RKO (cell line): ENCODE measurements at regions not wholly inside any gene's neighbourhood (a gene's known extent, or its start where the extent isn't known, plus 50 kb on each side); places are given as distances from the start of the nearest gene placed in this dataset.
"Not testable (repeated sequence)": the region's sequence is repeated elsewhere in the genome, so short reads cannot be mapped to it uniquely, and the experiment has no call there.

Experiments
- DNase-seq: peaks from one replicate; pipeline ENCODE4 v3.0.0-alpha.2; 2016; ENCODE audit warnings: low spot score

DNA sequence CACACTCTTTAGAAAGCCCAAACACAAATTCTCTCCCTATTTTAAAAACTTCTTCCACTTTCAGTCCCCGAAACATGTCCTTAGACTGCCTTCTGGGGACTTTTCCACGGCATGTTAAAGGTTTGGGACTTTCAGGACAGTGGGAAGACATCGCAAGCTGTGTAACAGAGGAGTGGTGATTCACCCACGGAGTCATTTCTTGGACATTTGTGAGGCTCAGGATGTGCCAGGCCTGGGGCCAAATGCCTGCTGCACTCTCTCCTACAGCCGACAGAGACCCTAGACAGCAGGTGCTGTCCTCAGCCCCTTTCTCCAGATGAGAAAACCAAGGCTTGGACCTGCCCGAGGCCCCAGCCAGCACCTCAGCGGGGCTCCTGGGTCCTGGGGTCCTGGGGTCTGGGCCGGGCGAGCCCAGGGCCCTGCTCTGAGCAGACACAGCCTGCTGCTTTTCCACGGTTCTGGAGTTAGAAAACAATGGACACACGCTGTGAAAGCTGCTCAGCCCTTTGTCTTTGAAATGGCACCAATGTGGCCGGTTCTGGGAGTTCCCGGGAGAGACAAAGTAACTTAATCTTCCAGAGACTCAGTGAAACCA, 370.2 kb upstream of the SFSWAP start:
- no peak for DNase-seq

DNA sequence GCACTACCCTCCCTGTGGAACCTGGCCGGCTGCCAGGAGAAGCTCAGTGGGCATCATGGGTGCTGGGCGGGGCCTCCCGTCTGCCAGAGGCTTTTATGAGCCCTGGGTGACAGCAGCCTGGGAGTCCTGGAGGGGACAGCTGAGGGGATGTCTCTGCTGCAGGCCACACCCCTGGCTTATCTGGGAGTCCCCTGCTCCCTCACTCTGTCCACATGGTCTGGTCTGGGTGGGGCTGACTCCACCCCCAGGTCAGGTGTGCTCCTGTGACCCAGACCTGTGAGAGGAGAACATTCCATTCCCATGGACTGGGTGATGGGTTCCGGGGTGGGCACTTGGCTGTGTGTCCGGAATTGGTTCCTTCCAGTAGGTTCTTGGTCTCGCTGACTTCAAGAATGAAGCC, 369.3 kb upstream of the SFSWAP start:
- not testable (repeated sequence) for DNase-seq

DNA sequence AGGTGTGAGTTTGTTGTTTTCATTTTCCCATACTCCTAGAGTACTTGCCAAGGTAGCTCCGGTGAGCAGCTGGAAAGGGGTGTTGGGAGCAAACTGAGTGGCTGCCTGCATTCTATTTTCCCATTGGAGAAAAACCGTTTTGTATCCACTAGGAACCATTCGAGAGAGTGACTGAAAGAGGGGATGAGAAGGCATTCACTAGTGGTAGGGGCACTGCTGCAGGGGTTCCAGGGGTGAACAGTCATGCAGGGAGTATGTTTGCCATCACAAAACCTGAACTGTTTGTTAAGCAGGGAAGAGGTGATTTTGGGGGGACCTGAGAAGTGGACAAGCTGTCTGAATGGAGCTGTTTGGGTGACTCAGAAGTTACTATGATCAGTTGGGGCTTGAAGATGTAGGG, 367.5 kb upstream of the SFSWAP start:
- DNase-seq: not testable (repeated sequence)

DNA sequence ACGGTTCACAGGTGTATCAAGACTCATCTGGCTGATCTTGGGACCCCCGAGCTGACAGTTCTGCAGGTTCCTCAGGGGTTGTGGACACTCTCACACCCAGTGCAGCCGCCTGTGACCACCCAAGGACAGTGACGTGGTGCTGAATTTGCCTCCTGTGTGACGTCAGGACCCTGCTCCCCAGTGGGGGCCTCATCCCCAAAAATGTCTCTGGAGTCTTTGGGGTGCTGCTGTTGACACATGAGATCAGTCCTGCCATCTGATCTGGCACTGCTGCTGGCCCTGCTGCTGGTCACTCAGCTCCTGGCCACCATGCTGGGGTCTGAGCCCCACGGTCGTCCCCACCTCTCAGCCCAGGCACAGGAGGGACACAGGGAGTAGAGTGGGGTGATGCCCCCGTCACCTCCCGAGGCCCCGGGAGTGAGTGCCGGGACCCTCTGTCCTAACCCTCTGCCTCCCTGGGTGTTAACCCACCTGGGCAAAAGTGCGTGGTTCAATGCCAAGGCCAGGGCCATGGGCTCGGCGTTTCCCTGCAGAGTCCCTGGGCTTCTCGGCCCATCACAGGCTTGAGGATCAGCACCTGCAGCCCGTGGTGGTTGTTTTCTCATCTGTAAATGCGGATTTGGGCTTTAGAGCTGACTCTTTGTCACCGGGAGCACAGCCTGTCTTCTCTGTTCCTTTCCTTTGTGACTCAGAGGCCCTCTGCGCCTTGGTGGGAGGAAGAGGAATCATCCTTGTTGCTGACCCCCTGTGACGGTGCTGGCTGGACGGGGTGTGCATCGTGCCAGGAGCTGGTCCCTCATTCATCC, 366.0 kb upstream of the SFSWAP start:
- not testable (repeated sequence) for DNase-seq

DNA sequence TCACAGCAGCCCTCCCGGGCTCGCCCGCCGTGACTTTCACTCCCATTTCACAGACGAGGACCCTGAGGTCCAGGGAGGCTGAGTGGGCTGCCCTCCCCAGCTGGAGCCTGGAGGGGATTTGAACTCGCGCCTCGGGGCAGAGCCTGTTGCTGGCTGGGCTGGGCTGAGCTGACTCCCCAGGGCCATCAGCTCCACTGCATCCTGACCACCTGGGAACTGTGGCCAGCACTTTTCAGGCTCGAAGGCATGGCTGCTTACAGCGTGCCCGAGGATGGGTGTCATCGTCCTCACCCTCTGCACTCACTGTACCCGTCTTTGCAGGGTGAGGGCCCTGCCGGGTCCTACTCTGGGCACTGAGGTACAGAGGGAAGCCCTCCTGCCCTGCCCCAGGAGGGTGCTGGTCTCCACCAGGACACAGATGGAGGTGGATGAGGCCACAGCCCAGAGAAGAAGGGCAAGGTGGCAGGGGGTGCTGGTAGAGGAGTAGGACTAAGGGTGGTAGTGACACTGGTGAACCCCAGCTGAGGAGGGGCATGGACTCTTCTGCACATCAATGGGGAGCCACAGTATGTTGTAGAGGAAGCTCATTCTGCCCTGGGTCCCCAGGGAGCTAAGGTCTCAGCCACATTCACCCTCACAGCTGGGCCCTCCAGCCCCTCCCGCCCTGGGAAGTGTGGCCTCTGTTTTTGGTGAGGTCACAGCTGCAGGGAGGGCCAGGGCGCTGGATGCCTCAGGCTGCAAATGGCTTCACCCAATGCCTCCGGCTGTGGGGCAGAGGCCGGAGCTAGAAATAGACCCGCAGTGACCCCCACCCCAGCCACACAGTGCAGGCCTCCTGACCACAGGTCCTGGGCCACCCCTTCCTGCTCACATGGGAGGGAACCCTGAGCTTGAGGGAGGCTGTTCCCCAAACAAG, 365.1 kb upstream of the SFSWAP start:
- no peak for DNase-seq

DNA sequence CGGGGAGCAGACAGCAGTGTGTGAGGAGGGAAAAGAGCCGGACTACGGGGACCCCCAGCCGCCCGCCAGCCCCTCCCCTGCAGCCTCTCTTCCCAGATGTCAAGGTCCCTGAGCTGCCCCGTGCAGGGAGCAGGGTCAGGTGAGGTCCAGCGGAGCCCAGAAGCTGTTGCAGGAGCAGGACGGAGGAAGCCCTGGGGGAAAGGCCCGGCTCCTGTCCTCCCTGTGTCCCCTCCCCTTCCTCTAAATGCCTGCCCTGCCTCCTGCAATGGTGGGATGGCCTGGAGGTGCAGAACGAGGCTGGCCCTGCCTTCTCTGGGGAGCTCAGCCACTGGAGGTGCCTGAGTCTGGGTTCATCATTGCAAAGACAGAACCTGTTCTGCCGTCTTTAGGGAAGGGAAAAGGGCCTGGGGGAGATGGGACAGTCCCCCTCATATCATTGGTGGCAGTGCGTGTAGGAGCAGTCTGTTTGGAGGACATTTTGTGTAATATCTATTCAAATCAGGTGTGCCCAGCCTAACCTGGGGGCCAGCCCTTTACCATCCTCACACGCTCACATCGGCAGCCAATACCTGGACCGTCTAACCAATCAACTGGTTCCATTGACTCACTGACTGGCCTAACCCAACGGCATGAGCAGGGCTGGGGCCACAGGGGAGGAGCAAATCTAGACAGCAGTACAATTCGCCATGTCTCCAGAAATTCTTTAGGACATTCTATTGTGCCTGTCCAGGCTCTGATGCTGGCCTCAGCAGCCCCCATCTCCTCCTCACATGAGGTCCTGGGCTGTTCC, 364.1 kb upstream of the SFSWAP start:
- no peak for DNase-seq

DNA sequence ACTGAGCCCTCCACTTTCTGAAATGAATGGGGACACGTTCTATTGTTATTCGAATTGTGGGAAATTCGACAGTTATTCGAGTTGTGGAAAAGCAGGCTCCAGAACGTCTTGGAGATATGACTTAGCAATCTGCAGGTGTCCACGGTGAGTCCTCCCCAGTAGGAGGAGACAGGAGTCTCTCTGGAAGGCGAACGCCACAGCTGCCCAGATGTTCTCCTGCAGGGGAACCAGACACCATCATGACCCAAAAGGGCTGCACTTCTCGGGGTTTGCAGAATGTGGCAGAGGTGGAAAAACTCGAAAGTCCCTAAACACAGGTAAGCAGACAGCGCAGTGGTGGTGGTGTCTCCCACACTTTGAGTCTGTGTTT, 363.6 kb upstream of the SFSWAP start:
- no peak for DNase-seq

DNA sequence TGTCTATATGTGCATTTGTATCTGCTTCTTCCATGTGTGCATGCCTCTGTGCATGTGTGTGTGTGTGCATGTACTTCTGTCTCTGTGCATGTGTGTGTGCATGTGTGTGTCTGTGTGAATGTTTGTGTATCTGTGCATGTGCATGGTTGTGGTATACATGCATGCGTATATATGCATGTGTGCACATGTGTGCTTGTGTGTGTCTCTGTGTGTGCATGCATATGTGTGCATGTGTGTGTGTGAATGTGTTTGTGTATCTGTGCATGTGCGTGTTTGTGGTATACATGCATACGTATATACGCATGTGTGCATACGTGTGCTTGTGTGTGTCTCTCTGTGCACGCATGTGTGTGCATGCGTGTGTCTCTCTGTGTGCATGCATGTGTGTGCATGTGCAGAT, 363.2 kb upstream of the SFSWAP start:
- DNase-seq: no peak

DNA sequence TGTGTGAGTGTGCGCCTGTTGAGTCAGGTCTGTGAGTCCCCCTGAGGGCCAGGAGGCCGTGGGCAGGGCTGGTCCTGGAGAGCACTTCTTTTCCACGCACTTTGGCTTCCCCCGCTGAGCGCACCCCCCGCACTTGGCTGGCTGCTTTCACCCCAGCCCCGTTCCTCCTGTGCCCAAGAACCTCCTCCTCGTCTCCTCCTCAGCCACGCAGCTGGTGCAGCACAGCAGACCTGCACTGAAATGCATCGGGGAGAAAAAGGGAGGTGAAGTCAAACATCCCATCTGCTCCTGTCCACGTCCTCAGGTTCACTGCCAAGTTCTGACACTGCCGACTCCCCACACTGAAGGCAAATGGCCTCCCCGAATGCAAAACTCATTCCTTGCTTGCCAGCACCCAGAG, 362.7 kb upstream of the SFSWAP start:
- no peak for DNase-seq

DNA sequence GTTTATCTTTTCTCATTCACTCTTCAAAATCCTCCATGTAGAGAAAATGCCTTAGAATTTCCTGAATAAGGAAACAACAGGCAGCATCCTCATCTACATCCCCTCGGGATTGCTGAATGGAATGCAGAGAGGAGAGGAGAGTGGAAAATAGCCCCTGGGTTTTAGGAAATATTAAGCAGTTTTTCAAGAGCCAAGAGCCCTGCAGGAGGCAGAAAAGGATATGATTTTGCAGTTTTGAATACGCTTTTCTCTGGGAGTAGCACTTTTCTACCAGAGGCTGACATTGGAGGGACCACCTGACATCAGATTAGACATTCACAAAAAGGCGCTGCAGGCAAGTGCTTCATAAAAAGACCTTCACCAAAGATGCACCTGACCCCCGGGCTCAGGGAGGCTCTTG, 362.2 kb upstream of the SFSWAP start:
- no peak for DNase-seq

DNA sequence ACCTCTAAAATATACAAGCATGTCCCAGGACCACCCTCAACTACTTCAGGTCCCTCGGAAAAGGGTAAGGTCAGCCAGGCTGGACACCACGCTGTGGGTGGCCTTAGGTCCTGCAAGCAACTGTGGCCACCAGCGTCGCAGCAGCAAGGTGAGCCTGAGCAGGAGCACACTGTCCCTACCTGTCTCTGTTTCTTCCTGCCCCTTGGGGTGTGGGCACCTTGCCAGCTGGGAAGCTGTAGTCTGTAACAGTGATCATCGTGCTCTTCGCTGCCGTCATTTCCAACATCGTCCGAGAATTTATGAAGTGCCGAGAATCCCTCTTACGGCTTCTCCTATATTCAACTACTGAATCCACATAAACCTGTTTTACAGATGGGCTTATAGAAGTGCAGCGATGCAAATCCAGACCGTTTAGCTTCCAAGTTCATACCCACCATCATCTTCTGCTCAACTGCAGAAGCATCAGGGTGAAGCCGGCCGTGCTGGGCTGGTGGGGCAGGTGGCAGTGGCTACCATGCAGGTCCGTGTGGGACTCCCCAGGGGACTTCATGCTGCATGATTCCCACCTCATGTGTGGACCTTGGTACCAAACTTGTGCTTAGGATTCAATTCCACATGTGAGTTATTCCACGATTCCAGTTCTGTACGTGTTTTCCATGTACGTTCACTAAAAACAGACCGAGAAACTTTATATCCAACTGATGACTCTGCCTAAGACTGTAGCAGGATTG, 361.3 kb upstream of the SFSWAP start:
- DNase-seq: no peak

DNA sequence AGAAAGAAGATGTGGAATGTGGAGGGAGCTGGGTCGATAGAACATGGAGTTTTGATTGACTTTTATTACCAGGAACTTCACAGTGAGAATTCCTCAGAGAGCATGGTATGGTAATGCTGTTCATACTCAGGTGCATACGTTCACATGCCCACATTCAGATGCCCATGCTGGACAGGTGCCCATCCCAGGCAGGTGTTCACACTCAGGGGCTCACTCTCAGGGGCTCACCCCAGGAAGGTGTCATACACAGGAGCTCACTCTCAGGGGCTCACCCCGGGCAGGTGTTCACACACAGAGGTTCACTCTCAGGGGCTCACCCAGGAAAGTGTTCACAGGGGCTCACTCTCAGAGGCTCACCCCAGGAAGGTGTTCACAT, 360.0 kb upstream of the SFSWAP start:
- no peak for DNase-seq

DNA sequence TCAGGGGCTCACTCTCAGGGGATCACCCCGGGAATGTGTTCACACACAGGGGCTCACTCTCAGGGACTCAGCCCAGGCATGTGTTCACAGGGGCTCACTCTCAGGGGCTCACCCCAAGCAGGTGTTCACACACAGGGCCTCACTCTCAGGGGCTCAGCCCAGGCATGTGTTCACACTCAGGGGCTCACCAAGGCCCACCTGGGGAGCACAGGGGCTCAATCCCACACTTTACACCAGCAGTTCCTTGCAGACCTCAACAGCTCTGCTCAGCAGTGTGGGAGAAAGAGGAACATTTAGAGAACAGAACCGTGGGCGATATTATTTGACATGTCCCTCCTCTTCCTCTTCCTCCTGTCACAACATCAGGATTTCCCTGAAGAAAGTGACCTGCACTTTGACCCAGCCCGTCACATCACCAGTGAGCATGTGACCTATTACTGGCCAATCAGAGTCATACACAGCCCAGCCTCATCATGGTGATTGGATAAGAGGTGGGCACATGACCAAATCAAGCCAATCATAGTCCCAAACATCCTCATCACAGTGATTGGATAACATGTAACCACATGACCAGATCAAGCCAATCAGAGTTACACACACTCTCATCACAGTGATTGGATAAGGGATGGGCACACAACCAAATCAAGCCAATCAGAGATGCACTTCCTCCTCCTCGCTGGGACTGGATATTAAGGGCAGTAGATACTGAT, 359.4 kb upstream of the SFSWAP start:
- DNase-seq: peak; percentile 14

DNA sequence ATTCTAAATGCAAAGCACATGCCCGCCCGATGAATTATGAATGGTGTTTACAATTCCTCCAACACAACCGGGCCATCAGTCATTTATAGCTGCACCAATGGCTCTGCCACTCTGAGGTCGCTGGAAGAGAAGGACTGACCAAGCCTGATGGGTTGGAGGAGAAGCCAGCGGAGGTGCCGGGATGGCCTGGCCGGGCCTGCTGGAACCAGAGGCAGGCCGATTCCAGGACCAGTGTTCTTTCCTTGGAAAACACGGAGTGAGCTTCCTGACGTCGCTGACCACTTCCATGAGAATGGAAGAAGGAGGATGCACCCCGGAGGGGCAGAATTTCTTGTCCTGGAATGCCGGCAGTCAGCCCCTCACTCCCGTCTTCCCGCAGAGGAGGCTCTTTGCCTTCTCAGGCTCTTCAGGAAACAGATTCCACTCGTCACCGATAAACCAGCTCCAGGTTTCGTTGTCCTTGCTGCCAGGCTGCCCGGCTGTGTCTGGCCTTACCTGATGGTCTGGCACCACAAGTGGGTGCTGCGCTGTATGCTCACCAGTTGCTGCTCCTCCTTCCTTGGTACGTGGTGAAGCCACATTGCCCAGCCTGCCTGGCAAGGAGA, 358.5 kb upstream of the SFSWAP start:
- DNase-seq: no peak

DNA sequence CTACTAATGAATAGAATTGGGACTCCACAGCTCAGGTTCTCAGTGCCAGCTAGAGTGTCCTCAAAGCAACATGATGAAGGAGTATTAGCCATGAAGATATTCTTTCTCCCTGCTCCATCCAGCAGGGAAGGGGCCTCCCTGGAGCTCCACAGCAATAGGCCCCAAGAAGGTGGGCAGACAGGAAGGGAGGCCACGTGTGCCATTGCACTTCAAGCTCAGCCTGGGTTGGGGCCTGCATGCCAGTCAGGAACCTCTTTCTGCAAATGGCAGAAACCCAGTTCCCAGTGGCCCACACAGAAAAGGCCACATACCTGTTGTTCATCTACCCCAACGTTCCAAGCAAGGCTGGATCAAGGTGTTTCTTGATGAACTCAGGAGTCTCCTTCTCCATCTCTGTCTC, 357.5 kb upstream of the SFSWAP start:
- DNase-seq: no peak

DNA sequence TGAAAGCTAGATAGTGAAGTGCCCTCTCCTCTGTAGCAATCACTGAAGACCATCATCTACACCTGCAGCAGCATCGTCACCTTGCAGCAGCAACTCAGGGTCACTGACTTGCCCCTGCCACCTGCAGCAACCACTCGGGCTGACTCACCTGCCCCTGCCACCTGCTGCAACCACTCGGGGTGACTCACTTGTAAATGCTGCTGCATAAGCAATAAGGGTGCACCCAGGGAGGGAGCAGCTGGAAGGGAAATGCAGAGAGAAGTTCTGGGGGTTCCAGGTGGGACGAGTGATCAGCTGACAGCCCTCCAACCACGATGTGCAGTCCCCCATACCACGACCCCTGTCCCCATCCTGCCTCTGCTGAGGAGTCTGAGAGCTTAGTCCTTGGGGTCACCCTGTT, 357.1 kb upstream of the SFSWAP start:
- no peak for DNase-seq

DNA sequence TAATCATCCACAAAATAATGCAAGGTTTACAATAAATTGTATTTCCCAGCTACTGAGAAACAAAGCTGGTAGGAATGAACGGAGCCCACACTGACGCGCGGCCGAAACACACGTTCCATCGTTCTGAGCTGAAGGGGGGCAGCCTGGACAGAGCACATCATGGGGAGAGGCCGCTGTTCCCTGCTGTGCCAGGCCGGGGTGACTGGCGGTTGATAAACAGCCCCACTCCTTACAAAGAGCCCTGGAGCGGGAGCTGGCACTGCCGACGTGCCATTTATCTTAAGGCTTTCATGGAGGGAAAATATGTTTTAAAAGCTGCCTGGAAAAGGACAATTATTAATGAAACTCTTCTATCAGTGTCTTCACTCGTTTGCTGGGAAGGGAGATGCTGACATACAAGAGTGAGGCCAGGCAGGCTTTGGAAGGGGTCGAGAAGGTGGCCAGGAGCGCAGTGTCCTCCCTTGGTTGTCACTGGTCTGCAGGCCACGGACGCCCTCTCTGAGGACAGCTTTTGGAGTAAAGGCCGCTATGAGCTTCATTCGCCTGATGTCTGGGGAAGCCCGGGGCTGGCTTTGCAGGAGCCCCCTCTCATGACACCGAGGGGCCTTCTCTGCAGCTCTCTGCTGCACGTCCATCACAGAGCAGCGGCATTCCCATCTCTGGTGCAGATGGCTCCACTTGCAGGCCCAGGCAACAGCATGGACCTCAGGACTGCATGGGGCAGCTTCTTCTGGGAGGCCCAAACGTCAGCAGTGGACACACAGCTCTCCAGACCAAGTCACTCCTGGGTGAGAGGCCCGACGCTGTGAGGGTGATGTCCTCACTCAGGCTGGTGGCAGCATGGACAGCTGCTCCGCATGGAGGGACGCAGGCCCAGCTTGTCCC, 355.3 kb upstream of the SFSWAP start:
- DNase-seq: no peak

DNA sequence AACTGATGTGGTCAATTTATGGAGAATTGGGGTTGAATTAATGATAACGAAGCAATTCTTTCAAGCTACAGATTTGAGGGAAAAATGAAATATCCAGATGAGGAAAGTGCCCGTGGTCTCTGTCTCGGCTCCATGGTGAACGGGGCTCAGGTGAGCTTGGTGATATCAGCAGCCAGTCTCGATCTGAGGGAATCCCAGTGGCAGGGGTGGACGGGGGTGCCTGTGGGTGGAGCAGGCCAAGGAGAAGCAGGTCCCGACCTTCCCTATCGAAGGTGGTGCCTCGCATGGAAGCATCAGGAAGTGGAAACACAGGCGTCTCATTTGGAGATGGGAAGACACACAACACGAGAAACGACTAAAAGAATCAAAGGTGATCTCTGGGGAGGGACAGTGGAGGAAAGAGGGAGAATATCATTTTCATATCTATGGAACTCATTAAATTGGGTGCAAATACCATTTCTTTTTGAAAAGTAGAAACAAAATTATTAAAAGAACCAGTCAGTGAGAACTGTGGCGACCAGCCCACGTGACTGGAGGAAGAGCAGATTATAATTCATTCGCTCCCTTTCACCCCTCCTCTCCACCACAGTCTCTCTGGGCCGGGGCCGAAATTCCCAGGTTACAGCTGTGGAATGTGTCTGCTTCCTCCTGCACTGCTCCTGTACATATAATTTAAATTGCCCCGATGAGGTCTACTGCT, 354.3 kb upstream of the SFSWAP start:
- DNase-seq: no peak
